Activated CD4-positive, CD25-positive, alpha-beta regulatory T cell treated with anti-CD3 and anti-CD28 coated beads, Interleukin-2, amount 50 U/mL, for 24 hours (primary cell): ENCODE measurements at regions not wholly inside any gene's neighbourhood (a gene's known extent, or its start where the extent isn't known, plus 50 kb on each side); places are given as distances from the start of the nearest gene placed in this dataset.
"Not testable (repeated sequence)": the region's sequence is repeated elsewhere in the genome, so short reads cannot be mapped to it uniquely, and the experiment has no call there.

ENCODE experiments used
- ATAC-seq, 2 donors: fragments of 150-1000 bp; cut with Tn5 transposase; one replicate each; pipeline ENCODE4 v1.10.0; 2021; ENCODE audit warnings: mild to moderate bottlenecking in 1 of 2, moderate library complexity in 1 of 2

- no peak for ATAC-seq
Measured at GRCh38 chr11:122604621-122605020, 50.9 kb upstream of the UBASH3B start.

GRCh38 chr11:122601141-122602125 is 54.1 kb upstream of the UBASH3B start:
- ATAC-seq, result no peak

GRCh38 chr11:122600290-122600689 is 55.2 kb upstream of the UBASH3B start:
- no peak for ATAC-seq

GRCh38 chr11:122599434-122599833 is 56.1 kb upstream of the UBASH3B start:
- no peak for ATAC-seq

- no peak for ATAC-seq
Measured at GRCh38 chr11:122598971-122599370, 56.6 kb upstream of the UBASH3B start.

- ATAC-seq, result no peak
Measured at GRCh38 chr11:122597511-122597910, 58.0 kb upstream of the UBASH3B start.

GRCh38 chr11:122594986-122595645 is 60.4 kb upstream of the UBASH3B start:
- ATAC-seq, result no peak

- ATAC-seq, result no peak
Measured at GRCh38 chr11:122593473-122594420, 61.8 kb upstream of the UBASH3B start.

- no peak for ATAC-seq
Measured at GRCh38 chr11:122592641-122593040, 62.9 kb upstream of the UBASH3B start.

- ATAC-seq, result no peak
Measured at GRCh38 chr11:122584670-122585069, 70.9 kb upstream of the UBASH3B start.

GRCh38 chr11:122580071-122580470 is 75.5 kb upstream of the UBASH3B start:
- ATAC-seq, result not testable (repeated sequence)

GRCh38 chr11:122578171-122578825 is 77.2 kb upstream of the UBASH3B start:
- ATAC-seq, result no peak

- no peak for ATAC-seq
Measured at GRCh38 chr11:122572592-122572991, 82.9 kb upstream of the UBASH3B start.

- no peak for ATAC-seq
Measured at GRCh38 chr11:122563761-122564160, 91.8 kb upstream of the UBASH3B start.

GRCh38 chr11:122559734-122560382 is 95.7 kb upstream of the UBASH3B start:
- ATAC-seq, result no peak

- not testable (repeated sequence) for ATAC-seq
Measured at GRCh38 chr11:122559218-122559617, 96.3 kb upstream of the UBASH3B start.

- not testable (repeated sequence) for ATAC-seq
Measured at GRCh38 chr11:122557163-122557562, 98.4 kb upstream of the UBASH3B start.

- no peak for ATAC-seq
Measured at GRCh38 chr11:122556605-122557004, 98.9 kb upstream of the UBASH3B start.

- ATAC-seq, result no peak
Measured at GRCh38 chr11:122538060-122538459, 117.5 kb upstream of the UBASH3B start.

- no peak for ATAC-seq
Measured at GRCh38 chr11:122524898-122525297, 130.6 kb upstream of the UBASH3B start.
